ENCODE measurements at regions not wholly inside any gene's neighbourhood (a gene's known extent, or its start where the extent isn't known, plus 50 kb on each side); places are given as distances from the start of the nearest gene placed in this dataset.
A peak's percentile ranks its signal among the peaks of the same experiment; 100 is the strongest.

DNA sequence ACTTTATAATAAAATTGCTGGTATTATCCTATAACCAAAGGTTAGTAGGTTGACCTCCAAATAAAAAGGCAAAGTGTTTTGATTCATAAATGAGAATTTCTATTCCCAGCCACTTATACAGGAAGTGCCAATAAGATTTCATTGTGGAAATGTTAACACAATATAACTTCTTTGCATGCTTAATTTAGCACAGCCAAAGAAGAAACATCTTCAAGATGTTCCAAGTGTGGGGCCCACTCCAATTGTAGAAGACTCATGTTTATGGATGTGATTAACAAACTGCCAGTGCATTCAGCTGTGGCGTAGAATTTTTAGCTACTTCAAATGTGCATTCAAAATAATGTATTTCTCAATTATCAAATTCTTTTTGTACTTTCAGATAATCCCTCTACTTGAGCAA, 402.3 kb downstream of the DEPDC1B start:
- no peak overlapping the region for H3K27ac ChIP-seq
- TF ChIP-seq, protein P1, sequence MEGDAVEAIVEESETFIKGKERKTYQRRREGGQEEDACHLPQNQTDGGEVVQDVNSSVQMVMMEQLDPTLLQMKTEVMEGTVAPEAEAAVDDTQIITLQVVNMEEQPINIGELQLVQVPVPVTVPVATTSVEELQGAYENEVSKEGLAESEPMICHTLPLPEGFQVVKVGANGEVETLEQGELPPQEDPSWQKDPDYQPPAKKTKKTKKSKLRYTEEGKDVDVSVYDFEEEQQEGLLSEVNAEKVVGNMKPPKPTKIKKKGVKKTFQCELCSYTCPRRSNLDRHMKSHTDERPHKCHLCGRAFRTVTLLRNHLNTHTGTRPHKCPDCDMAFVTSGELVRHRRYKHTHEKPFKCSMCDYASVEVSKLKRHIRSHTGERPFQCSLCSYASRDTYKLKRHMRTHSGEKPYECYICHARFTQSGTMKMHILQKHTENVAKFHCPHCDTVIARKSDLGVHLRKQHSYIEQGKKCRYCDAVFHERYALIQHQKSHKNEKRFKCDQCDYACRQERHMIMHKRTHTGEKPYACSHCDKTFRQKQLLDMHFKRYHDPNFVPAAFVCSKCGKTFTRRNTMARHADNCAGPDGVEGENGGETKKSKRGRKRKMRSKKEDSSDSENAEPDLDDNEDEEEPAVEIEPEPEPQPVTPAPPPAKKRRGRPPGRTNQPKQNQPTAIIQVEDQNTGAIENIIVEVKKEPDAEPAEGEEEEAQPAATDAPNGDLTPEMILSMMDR (conservative IDR thresholded peaks at IDR 0.05): no peak

DNA sequence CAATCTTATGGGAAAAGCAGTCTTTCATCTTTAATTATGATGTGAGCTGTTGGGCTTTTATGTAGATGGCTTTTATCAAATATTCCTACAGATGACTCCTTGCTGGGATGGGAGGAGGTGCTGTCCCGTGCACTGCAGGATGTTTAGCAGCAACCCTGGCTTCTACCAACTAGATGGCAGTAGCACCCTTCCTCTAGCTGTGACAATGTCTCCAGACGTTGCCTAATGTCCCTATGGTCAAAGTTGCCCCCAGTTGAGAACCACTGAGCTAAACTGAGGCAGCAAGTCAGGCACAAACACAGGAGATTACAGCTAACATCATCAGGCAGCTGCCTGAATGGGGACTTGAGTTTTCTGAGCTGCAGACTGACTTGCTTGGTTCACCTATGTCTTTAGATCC, 401.9 kb upstream of the PDE4D start:
- no peak overlapping the region for H3K27ac ChIP-seq
- TF ChIP-seq, protein P1 (conservative IDR thresholded peaks at IDR 0.05): peak; percentile 78

DNA sequence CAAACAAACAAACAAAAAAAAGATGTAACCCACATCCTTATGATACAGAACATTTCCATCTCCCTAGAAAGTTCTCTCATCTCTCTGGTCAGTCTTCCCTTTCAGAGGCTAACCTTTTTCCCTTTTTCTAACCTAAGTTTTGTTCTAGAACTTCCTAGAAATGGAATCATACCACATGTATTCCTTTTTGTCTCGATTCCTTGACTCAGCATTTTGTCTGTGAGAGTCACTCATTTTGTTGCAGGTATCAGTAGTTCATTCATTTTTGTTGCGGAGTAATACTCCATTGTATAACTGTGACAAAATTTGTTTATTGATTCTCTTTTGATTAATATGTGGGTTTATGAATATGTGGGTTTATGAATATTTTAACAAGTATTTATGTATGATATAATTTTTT, 400.0 kb upstream of the PDE4D start:
- no peak overlapping the region for H3K27ac ChIP-seq
- TF ChIP-seq, protein P1 (conservative IDR thresholded peaks at IDR 0.05): no peak

DNA sequence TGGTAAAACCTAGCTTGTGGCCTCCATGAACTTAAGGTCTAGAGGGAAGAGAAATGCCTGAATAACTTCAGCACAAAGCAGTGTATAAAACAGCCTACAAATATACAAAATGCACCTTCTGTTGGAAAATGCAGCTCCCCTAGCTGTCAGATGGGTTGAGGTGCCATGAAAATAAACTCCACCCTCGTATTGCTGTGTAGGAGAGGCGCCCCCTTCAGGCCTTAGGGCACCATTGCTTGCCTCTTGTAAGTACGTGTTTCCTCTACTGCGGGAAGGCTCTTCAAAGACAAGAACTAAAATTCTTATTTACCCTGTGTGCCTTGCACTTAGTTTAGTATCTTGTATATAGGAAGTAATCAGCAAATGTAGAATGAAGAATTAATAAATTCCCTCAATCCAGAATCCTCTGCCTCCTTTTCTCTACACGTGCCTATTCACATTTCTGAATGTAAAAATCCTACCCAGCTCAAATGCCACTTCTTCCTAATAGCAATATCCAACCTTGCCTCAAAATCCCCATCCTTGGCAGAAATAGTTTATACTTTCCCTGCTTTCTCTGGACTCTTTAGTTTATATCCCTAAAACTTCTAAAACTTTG, 393.7 kb upstream of the PDE4D start:
- H3K27ac ChIP-seq: no peak overlapping the region
- TF ChIP-seq, protein P1 (conservative IDR thresholded peaks at IDR 0.05): peak; percentile 55

DNA sequence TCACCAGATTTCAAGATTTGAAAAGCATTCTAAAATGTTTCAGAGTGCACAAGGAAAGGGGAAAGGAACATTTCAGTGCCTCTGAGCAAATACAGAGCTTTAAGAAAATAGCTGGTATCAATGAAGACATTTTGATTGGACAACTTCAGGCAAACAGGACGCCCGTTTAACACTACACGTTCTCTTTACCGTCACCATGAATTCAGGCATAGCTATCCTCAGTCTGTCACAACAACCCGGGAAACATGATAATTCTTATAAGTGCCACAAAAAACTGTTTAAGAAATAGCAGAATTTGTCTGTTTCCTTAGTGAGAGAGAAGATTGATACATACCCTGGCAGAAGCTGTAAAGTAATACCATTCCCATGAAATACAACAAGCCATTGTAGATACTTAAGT, 392.4 kb upstream of the PDE4D start:
- TF ChIP-seq, protein P1 (conservative IDR thresholded peaks at IDR 0.05): no peak
- H3K27ac ChIP-seq: no peak overlapping the region

DNA sequence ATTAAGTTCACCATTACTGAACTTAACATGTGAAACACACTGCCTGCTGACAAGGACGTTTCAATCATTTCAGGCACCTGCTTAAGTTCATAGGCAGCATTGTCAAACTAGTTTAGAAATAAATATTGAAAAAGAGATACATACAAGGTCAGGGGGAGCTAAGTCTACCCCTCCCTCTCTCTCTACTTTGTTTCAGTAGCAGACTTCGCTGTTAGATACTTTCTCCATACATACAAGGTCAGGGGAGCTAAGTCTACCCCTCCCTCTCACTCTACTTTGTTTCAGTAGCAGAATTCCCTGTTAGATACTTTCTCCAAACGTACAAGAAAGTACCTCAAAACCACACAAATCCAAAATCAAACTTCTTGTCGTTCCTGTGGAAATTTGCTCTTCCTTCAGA, 387.4 kb upstream of the PDE4D start:
- peak overlapping the region; percentile 76 for H3K27ac ChIP-seq
- TF ChIP-seq, protein P1 (conservative IDR thresholded peaks at IDR 0.05): no peak

DNA sequence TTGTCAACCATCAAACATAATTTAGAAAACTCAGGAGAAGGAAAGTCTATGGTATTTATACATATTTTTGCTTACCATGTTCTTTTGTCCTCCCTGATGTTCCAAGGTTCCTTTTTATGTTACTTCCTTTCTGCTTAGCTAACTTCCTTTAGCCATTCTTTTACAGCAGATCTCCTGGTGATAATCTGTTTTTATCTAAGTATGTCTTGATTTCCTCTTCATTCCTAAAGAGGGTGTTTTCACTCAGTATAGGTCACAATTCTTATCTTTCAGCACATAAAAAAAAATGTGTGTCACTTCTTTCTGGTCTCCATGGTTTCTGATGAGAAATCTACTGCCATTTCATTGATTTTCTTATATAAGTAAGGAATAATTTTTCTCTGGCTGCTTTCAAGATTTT, 384.4 kb upstream of the PDE4D start:
- TF ChIP-seq, protein P1 (conservative IDR thresholded peaks at IDR 0.05): no peak

More for the DNA sequence above, 384.4 kb upstream of the PDE4D start:
- peak overlapping the region; percentile 15 for H3K27ac ChIP-seq

Data from VCaP (cell line).